DOHH2 (cell line): ENCODE measurements at regions not wholly inside any gene's neighbourhood (a gene's known extent, or its start where the extent isn't known, plus 50 kb on each side); places are given as distances from the start of the nearest gene placed in this dataset.

Experiments used
- H3F3A ChIP-seq: fragments of 200-600 bp; sonication (generic), shearing (Covaris generic); 2 replicates; pipeline ENCODE4 v1.6.0; 2016; ENCODE audit warnings: antibody characterized with exemption, mild to moderate bottlenecking; ENCODE audit not compliant: control insufficient read depth, insufficient read depth
- H3K27ac ChIP-seq: fragments of 200-600 bp; sonication (generic); 2 replicates; pipeline ENCODE4 v1.5.1; 2014; ENCODE audit warnings: low read depth, mild to moderate bottlenecking, low read length, moderate library complexity
- H3K27me3 ChIP-seq: fragments of 200-600 bp; sonication (generic); 2 replicates; pipeline ENCODE4 v1.6.1; 2014; ENCODE audit warnings: mild to moderate bottlenecking, low read length, mixed read lengths; ENCODE audit not compliant: control insufficient read depth
- H3K36me3 ChIP-seq: fragments of 200-600 bp; sonication (generic); 2 replicates; pipeline ENCODE4 v1.6.1; 2014; ENCODE audit warnings: mild to moderate bottlenecking, low read length, moderate library complexity, mixed read lengths; ENCODE audit not compliant: control insufficient read depth
- H3K4me1 ChIP-seq: fragments of 200-600 bp; sonication (generic); 2 replicates; pipeline ENCODE4 v1.6.1; 2014; ENCODE audit warnings: mild to moderate bottlenecking, low read length, mixed read lengths; ENCODE audit not compliant: control insufficient read depth
- H3K4me2 ChIP-seq: fragments of 200-600 bp; sonication (generic); 2 replicates; pipeline ENCODE4 v1.6.0; 2014; ENCODE audit warnings: mild to moderate bottlenecking, low read length, moderate library complexity
- H3K4me3 ChIP-seq: fragments of 200-600 bp; sonication (generic); 2 replicates; pipeline ENCODE4 v1.5.1; 2014; ENCODE audit warnings: mild to moderate bottlenecking, low read length, mixed read lengths
- H3K79me2 ChIP-seq: fragments of 200-600 bp; sonication (generic); 2 replicates; pipeline ENCODE4 v1.6.1; 2014; ENCODE audit warnings: mild to moderate bottlenecking, low read length, mixed read lengths; ENCODE audit not compliant: control insufficient read depth
- H3K9me2 ChIP-seq: fragments of 200-600 bp; sonication (generic); replicated peaks from 2 replicates; pipeline ENCODE4 v1.6.1; 2014; ENCODE audit warnings: mild to moderate bottlenecking, low read length, mixed read lengths; ENCODE audit not compliant: control insufficient read depth
- H3K9me3 ChIP-seq: fragments of 200-600 bp; sonication (generic); 2 replicates; pipeline ENCODE4 v1.6.1; 2014; ENCODE audit warnings: antibody characterized with exemption, low read length, mixed read lengths; ENCODE audit not compliant: control insufficient read depth, insufficient read depth
- H4K20me1 ChIP-seq: fragments of 200-600 bp; sonication (generic); 2 replicates; pipeline ENCODE4 v1.6.0; 2014; ENCODE audit warnings: low read depth, mild to moderate bottlenecking, antibody characterized with exemption, low read length, moderate library complexity; ENCODE audit not compliant: control insufficient read depth, insufficient read depth
- CTCF ChIP-seq: fragments of 200-600 bp; sonication (generic); IDR thresholded peaks from one replicate; pipeline ENCODE4 v1.5.1; 2014; ENCODE audit warnings: antibody characterized with exemption, mild to moderate bottlenecking, low read depth, low read length; ENCODE audit not compliant: poor library complexity, severe bottlenecking
- EZH2phosphoT487 ChIP-seq: fragments of 200-600 bp; sonication (generic); IDR thresholded peaks from 2 replicates; pipeline ENCODE4 v1.6.1; 2017; ENCODE audit warnings: borderline replicate concordance, mild to moderate bottlenecking, antibody characterized with exemption, low read length, moderate library complexity, mixed read lengths

- Histone ChIP-seq H3K4me3 (no peak overlapping the region), H3K9me2 (no peaks in the 10 kb centered on the region), H4K20me1 (no peaks in the 10 kb centered on the region), H3K4me1 (no peaks in the 10 kb centered on the region), H3K27ac (no peak overlapping the region), H3K4me2 (no peak overlapping the region), H3F3A (no peaks in the 10 kb centered on the region), H3K79me2 (no peaks in the 10 kb centered on the region), H3K27me3 (peaks cover 5% of the 10 kb centered on the region), H3K9me3 (no peaks in the 10 kb centered on the region), H3K36me3 (no peaks in the 10 kb centered on the region)
- TF ChIP-seq CTCF, result no peak
- no peak for TF ChIP-seq EZH2phosphoT487
Measured at GRCh38 chr4:38577462-38577861, 86.5 kb upstream of the KLF3 start.

GRCh38 chr4:38581426-38582106 is 82.4 kb upstream of the KLF3 start:
- no peaks in the 10 kb centered on the region for H3K4me1 ChIP-seq
- H4K20me1 ChIP-seq, result no peaks in the 10 kb centered on the region
- TF ChIP-seq EZH2phosphoT487 (no peak), CTCF (no peak)

GRCh38 chr4:38582445-38582844 is 81.6 kb upstream of the KLF3 start:
- no peaks in the 10 kb centered on the region for H3K4me1 ChIP-seq
- no peak for TF ChIP-seq CTCF
- no peak for TF ChIP-seq EZH2phosphoT487

More at GRCh38 chr4:38581426-38582106, 82.4 kb upstream of the KLF3 start:
- H3K4me2 ChIP-seq, result no peak overlapping the region
- no peaks in the 10 kb centered on the region for H3F3A ChIP-seq
- no peak overlapping the region for H3K4me3 ChIP-seq
- no peaks in the 10 kb centered on the region for H3K9me3 ChIP-seq
- H3K27me3 ChIP-seq, result peaks cover 2% of the 10 kb centered on the region; the same call in 1 of the 2 replicates
- H3K36me3 ChIP-seq, result no peaks in the 10 kb centered on the region
- no peak overlapping the region for H3K27ac ChIP-seq
- H3K79me2 ChIP-seq, result no peaks in the 10 kb centered on the region
- H3K9me2 ChIP-seq, result no peaks in the 10 kb centered on the region

More at GRCh38 chr4:38582445-38582844, 81.6 kb upstream of the KLF3 start:
- no peaks in the 10 kb centered on the region for H3K79me2 ChIP-seq
- no peak overlapping the region for H3K4me3 ChIP-seq
- no peaks in the 10 kb centered on the region for H3K9me2 ChIP-seq
- H3K9me3 ChIP-seq, result no peaks in the 10 kb centered on the region
- H3F3A ChIP-seq, result no peaks in the 10 kb centered on the region
- no peak overlapping the region for H3K27ac ChIP-seq
- no peaks in the 10 kb centered on the region for H3K36me3 ChIP-seq
- H3K27me3 ChIP-seq, result no peaks in the 10 kb centered on the region
- H3K4me2 ChIP-seq, result no peak overlapping the region
- no peaks in the 10 kb centered on the region for H4K20me1 ChIP-seq
